Astrocyte of the spinal cord (primary cell): ENCODE measurements at regions not wholly inside any gene's neighbourhood (a gene's known extent, or its start where the extent isn't known, plus 50 kb on each side); places are given as distances from the start of the nearest gene placed in this dataset.

Experiments used
- DNase-seq: peaks from one replicate; pipeline ENCODE4 v3.0.0; 2011; ENCODE audit warnings: low read depth, low spot score
- H3K4me3 ChIP-seq: 2 replicates; pipeline ENCODE4 v1.5.1; 2011; ENCODE audit warnings: low read depth, mild to moderate bottlenecking, low read length, moderate library complexity
- CTCF ChIP-seq: IDR thresholded peaks from 2 replicates; pipeline ENCODE4 v1.5.1; 2012; ENCODE audit warnings: low read depth, mild to moderate bottlenecking, low read length, inconsistent platforms
- in situ Hi-C: cut with HindIII; loops from 2 replicates; pipeline ENCODE4 v1.10.0; 2017; ENCODE audit warnings: low sequenced_read_pairs

GRCh38 chr11:91880660-91881059 is 344.0 kb upstream of the FAT3 start:
- H3K4me3 ChIP-seq = no peak overlapping the region
- DNase-seq = no peak
- in situ Hi-C loops = no loop called here
- TF ChIP-seq CTCF = no peak

DNA sequence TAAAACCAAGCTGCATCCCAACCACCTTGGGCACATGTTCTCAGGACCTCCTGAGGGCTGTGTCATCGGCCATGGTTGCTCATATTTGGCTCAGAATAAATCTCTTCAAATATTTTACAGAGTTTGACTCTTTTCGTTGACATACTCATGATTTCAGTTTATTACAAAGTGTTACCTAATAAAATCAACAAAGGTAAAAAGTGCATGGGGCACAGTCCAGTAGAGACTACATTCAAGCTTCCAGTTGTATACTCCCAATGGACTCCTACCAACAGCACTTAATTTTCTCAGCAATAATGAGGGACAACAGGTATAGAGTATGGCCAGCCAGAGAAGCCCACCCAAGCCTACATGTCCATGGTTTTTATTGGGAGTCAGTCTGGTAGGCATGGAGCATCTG is 347.9 kb upstream of the FAT3 start:
- H3K4me3 ChIP-seq = no peak overlapping the region
- no peak for DNase-seq
- no peak for TF ChIP-seq CTCF
- in situ Hi-C loops = no loop called here

DNA sequence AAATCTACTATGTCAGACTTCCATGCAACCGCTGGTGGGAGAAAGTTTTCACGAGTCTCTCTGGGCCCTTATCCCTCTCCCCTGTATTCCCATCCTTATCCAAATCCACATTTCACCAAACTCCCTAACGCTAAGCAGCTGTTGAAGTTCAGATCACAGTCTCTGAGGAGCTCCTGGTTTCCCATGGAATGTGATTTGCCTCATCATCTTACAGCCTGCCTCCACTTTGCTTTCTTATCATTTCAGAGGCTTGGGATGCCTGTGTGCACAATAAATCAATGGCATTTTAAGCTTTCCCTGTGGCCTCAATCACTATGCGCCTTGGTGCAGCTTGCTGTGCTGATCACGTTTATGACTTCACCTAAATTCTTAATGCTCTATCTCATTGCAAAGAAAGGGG is 352.4 kb upstream of the FAT3 start:
- DNase-seq = no peak
- H3K4me3 ChIP-seq = no peak overlapping the region
- no peak for TF ChIP-seq CTCF
- in situ Hi-C loops = no loop called here

DNA sequence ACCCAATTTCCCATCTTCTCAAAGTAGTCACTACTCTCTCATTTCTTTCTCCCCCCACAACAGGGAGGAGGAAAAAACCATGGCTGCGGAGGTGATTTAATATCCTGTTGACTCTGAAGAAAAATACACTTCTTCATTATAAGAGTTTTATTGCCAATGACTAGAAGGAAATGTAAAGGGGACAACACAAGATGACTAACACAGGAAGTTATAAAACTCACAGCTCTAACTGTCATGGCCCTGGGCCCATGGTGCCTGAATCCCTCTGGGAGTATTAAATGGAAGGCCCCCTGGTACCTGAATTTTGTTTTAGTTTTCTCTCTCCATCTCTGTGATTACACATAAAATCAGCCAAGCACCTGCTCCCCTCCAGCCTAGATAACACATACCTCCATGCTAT is 352.8 kb upstream of the FAT3 start:
- DNase-seq = peak; percentile 8
- no peak overlapping the region for H3K4me3 ChIP-seq
- TF ChIP-seq CTCF = no peak
- in situ Hi-C loops = no loop called here

- no peak overlapping the region for H3K4me3 ChIP-seq
- TF ChIP-seq CTCF = no peak
- in situ Hi-C loops = no loop called here
- no peak for DNase-seq
These were observed 353.6 kb upstream of the FAT3 start for GRCh38 chr11:91871048-91871447.

DNA sequence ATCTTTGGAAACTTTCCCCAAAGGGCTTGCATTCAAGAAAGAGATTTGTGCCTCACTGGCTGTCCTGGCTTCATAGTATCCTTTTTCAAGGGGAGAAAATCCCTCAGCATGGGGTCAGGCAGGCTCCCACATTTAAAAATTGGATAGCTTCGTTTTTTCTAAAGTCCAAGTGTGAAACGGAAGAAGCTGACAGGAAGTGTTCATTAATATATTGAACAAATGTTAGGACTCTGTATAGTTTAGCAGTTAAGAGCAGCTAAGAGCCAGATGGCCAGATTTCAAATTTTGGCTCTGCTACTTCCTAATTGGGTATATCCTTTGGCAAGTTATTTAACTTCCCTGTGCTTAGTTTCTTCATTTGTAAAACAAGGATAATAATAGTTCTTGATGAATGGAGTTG is 354.9 kb upstream of the FAT3 start:
- no peak overlapping the region for H3K4me3 ChIP-seq
- no peak for DNase-seq
- TF ChIP-seq CTCF = no peak
- in situ Hi-C loops = no loop called here

DNA sequence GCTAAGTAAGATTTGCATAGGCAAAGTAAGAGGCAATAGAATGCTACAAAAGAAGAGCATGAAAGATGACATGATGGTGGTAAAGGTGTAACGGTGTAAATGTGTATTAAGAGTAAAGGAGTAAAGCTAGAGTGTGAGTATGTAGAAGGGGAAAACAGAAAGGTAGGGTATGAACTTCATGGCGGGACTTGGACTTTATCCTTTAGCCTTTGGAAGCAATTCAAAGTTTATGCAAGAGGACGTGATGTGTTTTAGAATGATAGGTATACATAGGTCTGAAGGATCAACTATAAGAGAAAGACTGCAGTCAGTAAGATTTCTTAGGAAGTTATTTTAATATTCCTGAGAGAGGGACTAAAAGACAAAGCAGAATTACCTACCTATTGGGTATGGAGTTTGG is 358.0 kb upstream of the FAT3 start:
- no peak for DNase-seq
- no peak overlapping the region for H3K4me3 ChIP-seq
- no peak for TF ChIP-seq CTCF
- in situ Hi-C loops = no loop called here
